ENCODE measurements at regions not wholly inside any gene's neighbourhood (a gene's known extent, or its start where the extent isn't known, plus 50 kb on each side); places are given as distances from the start of the nearest gene placed in this dataset.

- TF ChIP-seq CTCF (IDR thresholded peaks at IDR 0.05; ENCODE audit: low read length) (no peak), EZH2phosphoT487 (IDR thresholded peaks at IDR 0.05; ENCODE audit: low read length) (no peak), EZH2 (optimal IDR thresholded peaks at IDR 0.05; ENCODE audit: low read depth, low read length) (no peak)
Observed at GRCh38 chr13:44876782-44877324, 112.4 kb downstream of the NUFIP1 start.
